DND-41 (cell line): ENCODE measurements at regions not wholly inside any gene's neighbourhood (a gene's known extent, or its start where the extent isn't known, plus 50 kb on each side); places are given as distances from the start of the nearest gene placed in this dataset.

Source experiments
- CTCF ChIP-seq: IDR thresholded peaks from 2 replicates; pipeline ENCODE4 v1.5.1; 2012; ENCODE audit warnings: borderline replicate concordance, low read length, moderate library complexity, mild to moderate bottlenecking; ENCODE audit not compliant: poor library complexity, severe bottlenecking; ENCODE audit errors: extremely low read depth
- EZH2 ChIP-seq: IDR thresholded peaks from 3 replicates; pipeline ENCODE4 v1.6.1; 2012; ENCODE audit warnings: borderline replicate concordance, low read depth, mild to moderate bottlenecking, moderate library complexity, low read length, inconsistent platforms; ENCODE audit not compliant: severe bottlenecking

DNA sequence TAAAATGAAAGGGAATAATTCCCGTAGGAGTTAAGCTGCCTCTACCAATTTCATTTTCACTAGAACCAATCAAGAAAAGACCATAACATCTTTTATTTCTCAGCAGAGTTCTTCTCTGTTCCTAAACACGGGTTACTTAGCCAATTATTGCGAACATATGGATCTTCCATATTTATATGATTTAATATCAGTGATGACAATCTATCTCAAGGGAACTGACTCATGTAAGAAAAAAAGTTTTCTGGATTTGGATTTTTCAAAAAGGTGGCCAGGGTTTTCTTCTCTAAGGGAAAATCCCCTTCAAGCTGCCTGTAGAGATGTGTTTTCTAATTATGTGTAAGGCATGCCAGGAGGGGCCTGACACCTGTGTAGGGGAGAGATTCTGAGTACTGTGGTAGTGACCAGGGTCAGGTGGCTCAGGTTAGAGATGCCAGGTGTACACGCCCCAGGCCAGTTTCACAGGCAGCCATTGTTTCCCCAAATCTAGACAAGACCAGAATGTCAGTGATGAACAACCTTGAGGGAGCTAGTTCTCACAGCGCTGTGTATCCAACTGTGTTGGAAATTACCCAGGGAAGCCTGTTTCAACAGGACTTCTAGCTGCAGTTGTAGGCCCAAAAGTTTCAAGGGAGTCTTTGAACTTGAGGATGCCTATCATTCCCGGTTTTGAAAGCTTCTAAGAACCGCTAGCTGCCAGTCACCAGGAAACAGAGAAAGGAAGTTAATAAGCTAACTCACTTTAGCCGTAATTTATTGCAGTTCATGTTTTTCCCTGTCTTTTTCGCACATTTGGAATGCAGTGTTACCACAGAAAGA is 572.5 kb upstream of the RGMB start:
- no peak for TF ChIP-seq CTCF
- TF ChIP-seq EZH2, result no peak
